ENCODE measurements at regions not wholly inside any gene's neighbourhood (a gene's known extent, or its start where the extent isn't known, plus 50 kb on each side); places are given as distances from the start of the nearest gene placed in this dataset.
"Not testable (repeated sequence)": the region's sequence is repeated elsewhere in the genome, so short reads cannot be mapped to it uniquely, and the experiment has no call there.

GRCh38 chr18:30597202-30597601 is 445.3 kb downstream of the DSC3 start:
- H3K27ac ChIP-seq (replicated peaks), result no peak overlapping the region
- no peak for DNase-seq (ENCODE audit: low read depth in 1 of 2, low spot score in 1 of 2)
- no peak for TF ChIP-seq CTCF (IDR thresholded peaks at IDR 0.05; ENCODE audit: insufficient read depth, low read length)
- no peak for TF ChIP-seq GABPA (IDR thresholded peaks at IDR 0.05; ENCODE audit: low read depth)
- no peak for TF ChIP-seq SPI1 (IDR thresholded peaks at IDR 0.05; ENCODE audit: borderline replicate concordance, low read depth)
- no peak for TF ChIP-seq REST (IDR thresholded peaks at IDR 0.05; ENCODE audit: insufficient replicate concordance, low read depth)
- TF ChIP-seq POLR2AphosphoS5 (IDR thresholded peaks at IDR 0.05; ENCODE audit: low read depth), result no peak
- no peak overlapping the region for H3K4me3 ChIP-seq (replicated peaks; ENCODE audit: insufficient read depth, low read length)
- no peaks in the 10 kb centered on the region for H3K27me3 ChIP-seq (ENCODE audit: insufficient read depth, poor library complexity, severe bottlenecking)

GRCh38 chr18:30596635-30597034 is 445.9 kb downstream of the DSC3 start:
- TF ChIP-seq REST (IDR thresholded peaks at IDR 0.05; ENCODE audit: insufficient replicate concordance, low read depth), result no peak
- TF ChIP-seq GABPA (IDR thresholded peaks at IDR 0.05; ENCODE audit: low read depth), result no peak
- TF ChIP-seq POLR2AphosphoS5 (IDR thresholded peaks at IDR 0.05; ENCODE audit: low read depth), result no peak
- TF ChIP-seq CTCF (IDR thresholded peaks at IDR 0.05; ENCODE audit: insufficient read depth, low read length), result no peak
- no peak for TF ChIP-seq SPI1 (IDR thresholded peaks at IDR 0.05; ENCODE audit: borderline replicate concordance, low read depth)
- H3K4me3 ChIP-seq (replicated peaks; ENCODE audit: insufficient read depth, low read length), result no peak overlapping the region

GRCh38 chr18:30595942-30596341 is 446.6 kb downstream of the DSC3 start:
- no peak for TF ChIP-seq GABPA (IDR thresholded peaks at IDR 0.05; ENCODE audit: low read depth)
- TF ChIP-seq POLR2AphosphoS5 (IDR thresholded peaks at IDR 0.05; ENCODE audit: low read depth), result no peak
- no peak for TF ChIP-seq REST (IDR thresholded peaks at IDR 0.05; ENCODE audit: insufficient replicate concordance, low read depth)
- TF ChIP-seq SPI1 (IDR thresholded peaks at IDR 0.05; ENCODE audit: borderline replicate concordance, low read depth), result no peak
- TF ChIP-seq CTCF (IDR thresholded peaks at IDR 0.05; ENCODE audit: insufficient read depth, low read length), result no peak
- no peak for DNase-seq (ENCODE audit: low read depth in 1 of 2, low spot score in 1 of 2)
- Histone ChIP-seq H3K27me3 (ENCODE audit: insufficient read depth, poor library complexity, severe bottlenecking) (no peaks in the 10 kb centered on the region), H3K27ac (replicated peaks) (no peak overlapping the region), H3K4me3 (replicated peaks; ENCODE audit: insufficient read depth, low read length) (no peak overlapping the region)

More at GRCh38 chr18:30596635-30597034, 445.9 kb downstream of the DSC3 start:
- Histone ChIP-seq H3K27ac (replicated peaks) (no peak overlapping the region), H3K27me3 (ENCODE audit: insufficient read depth, poor library complexity, severe bottlenecking) (no peaks in the 10 kb centered on the region)
- no peak for DNase-seq (ENCODE audit: low read depth in 1 of 2, low spot score in 1 of 2)

GRCh38 chr18:30594911-30595310 is 447.6 kb downstream of the DSC3 start:
- H3K27ac ChIP-seq (replicated peaks); H3K27me3 ChIP-seq (ENCODE audit: insufficient read depth, poor library complexity, severe bottlenecking); H3K4me3 ChIP-seq (replicated peaks; ENCODE audit: insufficient read depth, low read length); DNase-seq (ENCODE audit: low read depth in 1 of 2, low spot score in 1 of 2): not testable (repeated sequence)
